GM19025 (cell line): ENCODE measurements at regions not wholly inside any gene's neighbourhood (a gene's known extent, or its start where the extent isn't known, plus 50 kb on each side); places are given as distances from the start of the nearest gene placed in this dataset.
"Not testable (repeated sequence)": the region's sequence is repeated elsewhere in the genome, so short reads cannot be mapped to it uniquely, and the experiment has no call there.

Experiments used
- ATAC-seq: cut with Tn5 transposase; IDR thresholded peaks from one replicate; pipeline ENCODE4 v1.9.1; 2021; ENCODE audit warnings: mild to moderate bottlenecking, low read depth, moderate library complexity; ENCODE audit not compliant: unreplicated experiment

DNA sequence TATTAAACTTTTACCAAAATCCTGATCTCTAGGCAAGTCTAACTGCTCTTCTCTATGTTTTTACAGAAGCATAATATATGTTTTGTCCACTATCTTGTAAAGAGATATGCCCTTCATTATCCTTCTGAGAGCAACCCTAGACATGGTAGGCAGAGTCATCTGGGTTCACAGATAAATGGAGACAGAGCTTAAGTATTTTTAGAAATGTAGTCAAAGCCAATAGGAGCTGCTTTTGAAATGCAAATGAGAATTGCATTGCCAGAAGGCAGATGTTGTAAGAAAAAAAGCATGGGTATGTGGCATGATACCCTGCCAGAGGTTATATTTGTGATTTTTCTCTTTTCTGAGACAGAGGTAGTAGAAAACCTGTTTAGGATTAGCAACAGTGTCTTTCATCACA, 964.8 kb downstream of the SORCS3 start:
- ATAC-seq = no peak

DNA sequence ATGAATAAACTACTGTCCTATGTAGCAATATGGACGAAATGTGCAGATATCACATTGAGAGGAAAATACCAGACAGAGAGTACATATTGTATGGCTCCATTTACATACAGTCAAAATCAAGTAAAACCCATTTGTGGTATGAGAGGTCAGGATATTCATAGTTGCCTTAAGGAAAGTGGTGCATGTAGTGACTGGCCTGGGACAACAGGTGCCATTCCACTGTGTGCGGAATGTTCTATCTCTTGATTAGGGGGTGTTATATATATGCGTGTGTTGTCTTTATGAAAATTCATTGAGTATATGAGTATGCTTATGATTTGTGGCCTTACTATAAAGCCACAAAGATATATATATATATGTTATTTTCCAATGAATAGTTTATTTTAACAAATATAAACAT, 964.0 kb downstream of the SORCS3 start:
- no peak for ATAC-seq

DNA sequence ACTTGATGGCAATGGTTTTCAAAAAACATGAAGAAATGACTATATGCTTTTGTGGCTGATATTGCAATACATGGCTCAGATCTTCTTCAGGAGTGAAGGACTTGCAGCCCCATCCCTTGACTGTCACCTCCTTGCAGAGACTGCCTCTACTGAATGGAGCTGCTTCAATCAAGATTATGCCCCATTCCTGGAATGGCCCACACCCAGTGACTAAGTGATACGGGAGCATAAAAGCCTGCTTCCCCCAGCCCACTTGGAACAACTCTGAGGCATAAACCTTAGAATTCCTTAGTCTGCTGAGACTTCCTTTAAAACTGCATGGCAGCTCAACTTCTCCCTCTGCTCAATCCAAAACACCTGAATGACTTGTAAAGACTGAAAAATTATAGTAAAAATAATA, 957.1 kb downstream of the SORCS3 start:
- no peak for ATAC-seq

DNA sequence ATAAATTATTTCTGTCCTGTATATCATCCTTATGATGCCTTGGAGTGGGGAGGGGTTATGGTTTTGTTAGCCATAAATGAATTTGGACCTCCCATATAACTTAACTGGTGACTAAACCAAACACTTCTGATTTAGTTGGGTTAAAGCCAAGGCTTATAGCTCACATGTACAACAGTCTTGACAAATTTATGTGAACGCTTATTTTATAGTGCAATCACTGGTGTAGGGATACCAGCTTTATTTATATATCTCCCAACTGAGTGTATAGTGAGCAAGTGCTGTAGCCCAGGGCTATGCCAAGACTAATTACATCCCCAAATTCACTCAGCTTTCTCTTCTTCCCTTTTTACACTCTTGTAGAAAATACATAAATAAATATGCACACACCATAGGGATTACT, 956.2 kb downstream of the SORCS3 start:
- no peak for ATAC-seq

DNA sequence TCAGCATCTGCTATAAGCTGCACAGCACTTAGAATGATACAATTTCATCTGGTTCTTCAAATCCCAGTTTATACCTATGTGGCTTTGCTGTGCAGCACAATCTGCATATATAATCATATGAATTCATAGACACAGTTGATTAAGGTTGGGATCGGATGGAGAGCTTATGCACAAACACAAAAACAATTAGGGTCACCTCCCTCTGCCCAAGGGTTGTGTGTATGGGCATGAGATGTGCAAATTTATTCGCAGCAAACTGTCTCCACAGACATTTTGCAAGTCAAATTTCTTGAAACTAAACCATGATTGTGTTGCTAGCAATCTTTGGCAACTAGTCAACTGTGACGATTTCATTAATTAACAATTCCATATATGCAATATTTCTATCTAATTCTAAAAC, 955.7 kb downstream of the SORCS3 start:
- no peak for ATAC-seq

DNA sequence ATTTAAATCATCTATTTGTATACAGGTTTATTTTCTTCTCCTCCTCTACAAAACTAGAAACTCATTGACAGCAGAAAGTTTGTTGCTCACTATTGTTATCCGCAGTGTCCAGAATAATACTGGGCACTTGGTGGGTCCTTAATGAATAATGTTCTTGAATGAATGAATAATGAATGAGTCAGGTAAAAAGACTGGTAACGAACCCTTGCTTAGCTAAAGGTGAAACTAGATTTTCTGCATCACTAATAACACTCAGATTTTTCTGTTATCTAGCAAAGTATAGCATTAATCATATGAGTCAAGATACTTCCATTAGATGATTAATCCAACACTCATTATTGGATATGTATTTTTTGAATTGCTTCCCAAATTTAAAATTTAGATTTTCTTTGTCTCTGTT, 953.2 kb downstream of the SORCS3 start:
- ATAC-seq = no peak

DNA sequence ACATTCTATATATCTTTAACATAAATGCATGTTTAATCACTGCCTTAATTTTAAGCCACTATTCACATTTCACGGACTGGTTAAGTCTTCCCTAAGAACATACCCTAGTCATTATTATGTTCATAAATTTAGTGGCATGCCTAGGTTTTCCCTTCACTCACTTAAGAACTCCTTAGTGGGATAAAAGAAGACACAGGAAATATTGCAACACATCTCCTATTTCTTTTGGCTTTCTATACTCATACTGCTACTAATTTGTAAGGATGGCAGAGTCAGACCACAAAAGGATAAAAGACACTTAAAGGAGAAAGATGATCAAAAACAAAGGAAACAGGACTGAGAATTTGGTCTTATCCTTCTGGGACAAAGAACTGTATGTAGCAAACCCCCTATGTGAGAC, 951.4 kb downstream of the SORCS3 start:
- no peak for ATAC-seq

DNA sequence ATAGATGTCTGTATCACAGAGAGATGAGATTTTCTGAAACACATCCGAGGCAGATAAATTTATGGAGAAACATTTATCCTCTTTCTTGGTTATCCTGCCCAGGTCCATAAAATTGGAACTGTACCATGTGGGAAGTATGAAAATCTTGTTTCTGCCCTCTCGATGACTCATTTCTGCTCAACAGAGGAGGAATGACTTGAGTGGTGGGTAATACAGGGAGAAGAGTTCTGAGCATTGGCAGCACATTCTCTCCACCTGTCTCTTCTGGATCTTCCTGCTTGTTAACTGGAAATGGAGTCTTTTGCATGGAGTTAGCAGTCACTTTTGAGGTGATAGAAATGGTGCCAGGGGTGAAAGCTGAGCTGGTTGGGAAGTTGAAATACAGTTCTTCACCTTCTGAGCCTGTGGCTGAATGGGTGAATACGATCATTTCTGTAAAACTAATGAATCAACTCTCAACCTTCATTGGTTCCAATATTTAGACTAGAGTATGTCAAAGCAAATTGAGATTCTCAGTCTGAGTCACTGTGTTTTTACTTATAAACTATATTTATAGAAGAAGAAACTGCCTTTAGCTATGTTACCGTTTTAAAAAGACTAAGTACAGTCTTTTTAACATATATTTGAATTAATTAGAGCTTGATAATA, 945.5 kb downstream of the SORCS3 start:
- ATAC-seq = no peak

DNA sequence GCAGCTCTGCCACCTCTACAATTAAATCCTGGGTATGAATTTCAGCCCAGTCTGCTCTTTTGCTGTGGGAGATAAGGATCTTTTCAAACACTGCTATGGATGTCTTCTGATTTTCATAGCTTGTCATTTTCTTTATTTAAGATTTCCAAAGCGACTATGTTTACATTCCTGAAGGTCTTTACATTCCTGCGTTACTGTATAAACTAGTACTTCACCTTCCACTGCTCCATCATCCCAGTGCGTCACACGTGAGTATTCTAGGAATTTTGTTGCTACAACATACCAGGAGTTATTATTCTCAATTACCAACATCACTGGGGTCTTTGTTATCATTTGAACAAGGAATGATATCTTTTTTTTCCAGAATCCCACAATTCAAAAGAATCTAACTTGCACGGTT, 944.7 kb downstream of the SORCS3 start:
- ATAC-seq = no peak

DNA sequence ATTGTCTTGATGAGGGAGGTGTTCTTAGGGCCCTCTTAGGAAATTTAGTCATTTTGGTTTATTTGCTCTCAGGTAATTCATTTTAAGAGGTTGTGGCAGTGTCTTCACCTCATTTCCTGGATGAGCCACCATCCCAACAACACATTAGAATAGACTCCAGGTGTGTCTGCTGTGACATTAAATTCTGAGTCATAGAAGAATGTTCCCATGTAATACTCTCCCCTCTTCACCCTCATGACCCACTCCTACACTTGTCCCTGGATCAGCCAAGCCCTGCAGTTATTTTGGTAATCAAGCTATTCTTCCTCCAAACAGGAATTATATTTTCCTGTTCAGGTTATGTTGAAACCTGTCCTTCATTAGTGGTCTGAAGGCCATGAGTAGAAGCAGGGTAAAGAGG, 944.1 kb downstream of the SORCS3 start:
- ATAC-seq = no peak

DNA sequence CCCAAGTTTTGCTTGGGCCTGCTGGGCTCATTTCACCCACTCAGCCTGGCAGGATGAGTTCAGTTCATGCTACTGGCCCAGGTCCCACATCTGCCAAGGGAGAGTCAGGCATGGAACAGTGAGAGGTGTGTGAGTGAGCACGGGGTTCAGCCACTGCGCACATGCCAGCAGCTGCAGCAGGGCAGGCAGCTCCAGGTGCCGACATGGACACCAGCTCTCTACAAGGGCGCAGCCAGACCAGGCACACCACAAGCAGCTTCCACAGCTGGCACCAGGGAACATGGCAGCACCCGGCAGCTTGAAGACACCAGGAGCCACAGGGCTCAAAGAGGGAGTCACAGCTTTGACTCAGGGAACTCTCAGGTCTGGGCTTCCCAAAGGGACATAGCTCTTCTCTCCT, 938.0 kb downstream of the SORCS3 start:
- no peak for ATAC-seq

DNA sequence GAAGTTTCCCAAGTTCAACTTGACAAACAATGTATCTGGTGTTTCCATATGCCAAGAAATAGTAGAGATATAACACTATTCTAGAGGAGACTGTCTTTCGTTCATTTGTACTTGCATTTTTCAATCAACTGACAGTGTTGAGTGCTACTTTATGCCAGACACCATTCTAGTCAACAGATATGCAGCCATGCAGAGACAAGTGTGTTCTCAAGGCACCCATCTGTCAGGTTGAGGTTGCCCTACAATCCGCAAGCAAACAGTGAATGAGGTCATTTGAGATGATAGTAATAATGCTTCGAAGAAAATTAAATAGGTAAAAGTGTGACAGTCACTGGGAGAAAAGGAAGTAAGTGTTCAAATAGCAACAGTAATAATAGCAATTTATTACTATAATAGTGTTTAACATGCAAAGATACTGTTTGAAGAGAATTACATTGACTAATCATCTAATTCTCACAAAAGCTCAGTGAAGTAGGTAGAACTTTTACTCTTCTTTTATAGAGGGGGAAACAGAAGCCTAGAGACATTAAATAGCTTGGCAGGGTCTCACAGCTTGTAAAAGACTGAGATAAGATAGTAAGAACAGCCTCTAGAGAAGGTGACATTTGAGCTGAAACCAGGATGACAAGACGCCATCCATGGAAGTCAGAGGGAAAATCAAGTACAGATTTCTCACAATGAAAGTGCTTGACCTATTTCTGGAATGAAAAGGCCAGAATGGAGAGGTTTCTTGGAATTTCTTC, 936.9 kb downstream of the SORCS3 start:
- no peak for ATAC-seq

DNA sequence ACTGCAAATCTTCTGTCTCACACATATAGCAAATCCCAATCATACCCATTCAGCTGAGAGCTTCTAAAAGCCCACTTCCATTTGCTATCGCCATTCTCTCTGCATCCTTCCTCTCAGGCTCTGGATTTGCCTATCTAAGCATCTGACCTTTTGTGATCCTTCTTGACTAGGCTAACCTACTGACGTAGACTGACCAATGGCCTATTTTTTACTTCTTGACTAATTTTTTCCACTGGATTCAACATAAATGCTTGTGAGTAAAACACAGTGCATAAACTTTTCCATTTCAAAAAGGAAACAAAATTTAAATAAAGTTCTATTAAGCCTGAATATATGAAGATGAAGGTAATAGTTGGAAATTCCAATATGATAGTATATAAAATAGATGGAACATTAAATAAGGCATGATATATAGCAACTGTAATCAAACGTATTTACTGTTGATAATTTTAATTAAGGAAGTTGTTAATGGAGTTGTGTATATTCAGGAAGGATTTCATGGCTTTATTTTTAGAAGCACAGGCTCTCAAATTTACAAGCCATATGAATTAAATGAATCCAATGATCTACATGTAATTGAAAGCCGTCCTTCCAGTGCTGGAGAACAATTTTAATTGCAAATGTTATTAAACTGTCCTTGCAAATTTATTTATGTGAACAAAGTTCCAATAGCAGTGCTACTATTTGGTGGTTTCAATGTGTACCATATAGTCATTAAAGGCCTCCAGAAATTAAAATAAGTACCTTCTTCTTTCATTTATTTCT, 918.4 kb downstream of the SORCS3 start:
- ATAC-seq = no peak

DNA sequence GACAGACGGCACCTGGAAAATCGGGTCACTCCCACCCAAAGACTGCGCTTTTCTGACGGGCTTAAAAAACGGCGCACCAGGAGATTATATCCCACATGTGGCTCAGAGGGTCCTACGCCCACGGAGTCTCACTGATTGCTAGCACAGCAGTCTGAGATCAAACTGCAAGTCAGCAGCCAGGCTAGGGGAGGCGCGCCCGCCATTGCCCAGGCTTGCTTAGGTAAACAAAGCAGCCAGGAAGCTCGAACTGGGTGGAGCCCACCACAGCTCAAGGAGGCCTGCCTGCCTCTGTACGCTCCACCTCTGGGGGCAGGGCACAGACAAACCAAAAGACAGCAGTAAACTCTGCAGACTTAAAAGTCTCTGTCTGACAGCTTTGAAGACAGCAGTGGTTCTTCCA, 909.4 kb downstream of the SORCS3 start:
- not testable (repeated sequence) for ATAC-seq

DNA sequence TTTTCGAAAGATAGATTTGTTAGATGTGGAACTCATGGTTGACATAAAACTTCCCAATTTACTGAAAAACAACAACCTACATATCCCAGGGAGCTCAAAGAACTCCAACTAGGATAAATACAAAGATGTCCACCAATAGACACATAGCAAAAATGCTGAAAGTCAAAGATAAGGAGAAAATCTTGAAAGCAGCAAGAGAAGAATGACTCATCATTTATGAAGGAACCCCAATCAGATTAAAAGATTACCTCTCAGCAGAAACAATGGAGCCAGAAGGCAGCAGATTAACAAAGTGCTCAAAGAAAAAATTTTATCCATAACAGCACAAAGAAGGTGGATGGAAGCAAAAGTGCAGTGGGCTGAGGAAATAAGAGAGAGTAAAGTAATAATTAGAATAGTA, 908.6 kb downstream of the SORCS3 start:
- no peak for ATAC-seq

DNA sequence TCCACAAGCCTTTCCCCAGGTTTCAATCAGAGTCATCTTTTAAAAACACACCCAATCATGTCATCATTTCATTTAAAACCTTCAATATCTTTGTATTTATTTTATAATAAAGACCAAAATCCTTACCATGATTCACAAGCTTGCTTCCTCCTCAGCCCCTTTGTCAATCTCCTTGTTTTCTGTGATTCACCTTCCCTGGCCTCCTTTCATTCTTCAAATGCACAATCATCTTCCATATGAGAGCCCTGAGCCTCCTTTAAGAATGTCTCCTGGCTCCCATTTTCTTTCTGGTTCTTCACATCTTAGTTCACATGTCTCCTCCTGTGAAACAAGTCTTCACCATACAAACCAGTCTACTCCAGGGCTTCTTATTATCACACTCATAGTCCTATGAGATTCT, 904.0 kb downstream of the SORCS3 start:
- no peak for ATAC-seq

DNA sequence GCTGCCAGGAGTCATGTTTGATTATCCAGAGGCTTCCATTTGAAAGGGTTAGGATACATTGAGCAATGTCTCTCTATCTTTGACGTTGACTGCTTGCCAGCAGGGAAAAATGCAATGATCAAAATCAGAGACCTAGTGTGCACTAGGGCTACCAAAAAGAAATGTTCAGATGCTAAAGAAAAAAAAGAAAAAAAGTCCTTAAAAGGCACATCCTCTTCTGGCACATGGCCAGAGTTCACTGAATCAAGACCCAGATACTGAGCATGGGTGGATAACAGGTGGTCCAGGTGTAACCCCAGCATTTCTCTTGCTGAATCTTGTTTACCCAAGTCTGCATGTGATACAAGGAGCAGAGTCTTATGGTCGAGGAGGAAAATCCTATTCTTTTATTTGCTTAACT, 899.3 kb downstream of the SORCS3 start:
- no peak for ATAC-seq

DNA sequence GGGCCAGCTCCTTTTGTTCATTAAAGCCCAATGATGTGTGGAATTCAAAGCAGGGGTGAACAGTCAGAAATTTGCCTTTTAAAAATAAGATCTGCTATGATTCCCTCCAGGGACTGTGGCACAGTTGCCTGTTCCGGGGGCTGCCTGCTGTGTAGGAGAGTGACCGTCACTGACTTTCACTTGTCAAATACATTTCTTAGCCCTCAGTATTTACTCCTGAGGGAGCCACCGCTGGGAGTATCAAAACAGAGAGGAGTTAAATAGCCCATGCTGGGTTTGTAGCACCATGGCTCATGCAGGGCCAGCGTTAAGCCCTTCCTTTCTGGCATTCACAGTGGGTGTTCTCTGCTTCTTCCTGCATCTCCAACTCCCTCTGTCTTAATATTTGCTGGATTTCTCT, 897.8 kb downstream of the SORCS3 start:
- ATAC-seq = no peak

DNA sequence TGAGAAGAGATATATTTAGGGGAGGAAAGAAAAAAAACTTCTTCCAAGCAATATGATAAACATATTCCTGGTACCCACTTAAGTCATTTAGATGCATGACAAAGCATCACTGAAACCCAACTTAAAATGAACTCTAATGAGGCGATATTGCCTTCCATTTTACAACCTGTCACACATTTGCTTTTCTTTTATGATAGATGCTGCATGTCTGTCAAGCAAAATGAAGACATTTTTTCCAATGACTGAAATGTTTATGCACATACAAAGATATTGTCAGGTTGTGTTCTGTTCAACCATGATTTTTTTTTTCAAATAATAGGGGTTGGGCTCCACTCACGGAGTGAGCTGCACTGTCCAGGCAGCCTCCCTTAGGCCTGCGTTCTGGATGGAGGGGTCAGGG, 894.4 kb downstream of the SORCS3 start:
- ATAC-seq = no peak

DNA sequence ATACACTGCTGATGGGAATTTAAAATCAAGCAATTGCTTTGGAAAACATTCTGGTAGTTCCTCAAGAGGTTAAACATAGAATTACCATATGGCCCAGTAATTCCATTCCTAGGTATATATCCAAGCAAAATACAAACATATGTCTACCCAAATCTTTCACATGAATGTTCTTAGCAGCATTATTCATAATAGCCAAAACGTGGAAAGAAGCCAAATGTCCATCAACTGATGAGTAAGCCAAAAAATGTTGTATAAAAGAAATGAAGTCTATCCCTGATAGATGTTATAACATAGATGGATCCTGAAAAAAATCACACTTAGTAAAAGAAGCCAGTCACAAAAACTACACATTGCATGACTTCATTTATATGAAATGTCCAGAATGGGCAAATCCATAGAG, 893.0 kb downstream of the SORCS3 start:
- ATAC-seq = no peak

DNA sequence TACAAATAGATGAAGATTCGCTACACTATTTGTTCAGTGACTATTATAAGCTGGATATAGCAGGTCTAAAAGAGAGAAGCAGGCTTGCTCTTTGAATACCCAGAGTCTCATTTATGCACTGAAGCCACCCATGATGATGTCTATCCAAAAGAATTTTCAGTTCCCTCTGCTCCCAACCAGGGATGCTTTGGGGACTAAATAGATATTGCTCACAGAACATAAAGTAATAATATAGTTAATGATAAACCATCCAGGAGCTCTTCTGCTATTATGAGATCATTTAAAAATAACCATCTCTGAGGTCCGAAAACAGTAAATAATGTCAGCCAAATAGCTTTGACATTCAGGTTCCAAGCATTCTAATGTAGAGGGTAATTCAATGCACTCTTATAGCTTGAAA, 875.4 kb downstream of the SORCS3 start:
- ATAC-seq = no peak

DNA sequence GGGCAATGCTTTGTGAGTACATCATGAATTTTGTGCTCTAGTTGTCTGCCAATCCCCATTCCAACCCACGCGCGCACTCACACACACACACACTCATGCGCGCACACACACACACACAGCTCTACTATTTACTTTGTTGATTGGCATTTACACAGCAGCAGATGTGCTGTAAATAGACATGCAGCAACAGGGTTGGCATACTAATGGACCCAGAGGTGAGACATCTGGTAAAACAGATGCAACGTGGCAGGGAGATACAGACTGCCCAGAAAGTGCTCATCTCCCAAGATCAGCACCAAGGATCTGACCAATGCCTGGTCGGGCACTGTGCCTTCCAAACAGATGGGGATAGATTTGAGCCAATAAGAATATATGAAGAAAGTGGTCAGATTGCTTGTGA, 873.0 kb downstream of the SORCS3 start:
- no peak for ATAC-seq
